GM21723 (cell line): ENCODE measurements at regions not wholly inside any gene's neighbourhood (a gene's known extent, or its start where the extent isn't known, plus 50 kb on each side); places are given as distances from the start of the nearest gene placed in this dataset.

Experiments
- ATAC-seq: cut with Tn5 transposase; IDR thresholded peaks from one replicate; pipeline ENCODE4 v1.9.1; 2021; ENCODE audit warnings: mild to moderate bottlenecking, moderate library complexity; ENCODE audit not compliant: unreplicated experiment

GRCh38 chr11:91776655-91777054 is 448.0 kb upstream of the FAT3 start:
- no peak for ATAC-seq

DNA sequence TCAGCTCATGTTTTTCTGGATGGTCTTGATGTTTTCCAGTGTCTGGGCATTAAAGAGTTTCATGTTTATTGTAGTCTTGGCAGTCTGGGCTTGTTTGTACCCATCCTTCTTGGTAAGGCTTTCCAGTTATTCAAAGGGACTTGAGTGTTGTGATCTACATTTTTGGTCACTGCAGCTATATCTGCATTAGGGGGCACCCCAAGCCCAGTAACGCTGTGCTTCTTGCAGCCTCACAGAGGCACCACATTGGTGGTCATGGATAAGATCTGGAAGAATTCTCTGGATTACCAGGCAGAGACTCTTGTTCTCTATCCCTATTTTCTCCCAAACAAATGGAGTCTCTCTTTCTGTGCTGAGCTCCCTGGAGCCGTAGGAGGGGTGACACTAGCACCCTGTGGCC is 451.5 kb upstream of the FAT3 start:
- ATAC-seq, result no peak

- ATAC-seq, result no peak
Observed at GRCh38 chr11:91771961-91772360, 452.7 kb upstream of the FAT3 start.

GRCh38 chr11:91768783-91769182 is 455.8 kb upstream of the FAT3 start:
- no peak for ATAC-seq

GRCh38 chr11:91763331-91763730 is 461.3 kb upstream of the FAT3 start:
- no peak for ATAC-seq

DNA sequence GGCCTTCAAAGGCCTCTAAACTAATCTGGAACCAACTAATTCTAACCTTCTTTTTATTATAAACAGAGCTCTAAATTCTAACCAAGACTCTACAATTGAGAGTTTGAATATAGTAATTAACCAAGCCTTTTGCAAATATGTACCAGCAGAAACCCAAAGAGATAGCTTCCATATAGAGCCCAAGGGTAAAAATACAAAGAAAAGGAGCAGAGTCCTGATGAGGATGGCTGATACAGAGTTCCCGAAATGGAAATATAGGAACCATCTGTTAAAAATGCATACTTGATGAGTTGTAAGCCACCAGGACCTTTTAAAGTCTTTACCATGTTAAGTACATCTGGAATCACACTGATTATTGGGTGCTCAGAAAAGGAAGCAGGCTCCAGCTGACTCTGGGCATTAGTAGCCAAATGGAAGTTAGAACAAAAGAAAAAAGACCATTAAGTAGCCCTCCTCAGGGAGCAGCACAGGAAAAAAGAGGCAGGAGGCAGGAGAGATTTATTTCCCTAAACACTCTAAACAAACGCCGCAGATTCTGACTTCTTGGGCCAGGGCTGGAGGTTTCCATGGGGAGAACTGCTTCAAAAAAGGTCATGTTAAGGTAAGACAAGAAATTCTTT is 463.1 kb upstream of the FAT3 start:
- no peak for ATAC-seq

- no peak for ATAC-seq
Observed at GRCh38 chr11:91756829-91757480, 467.7 kb upstream of the FAT3 start.

GRCh38 chr11:91755951-91756707 is 468.5 kb upstream of the FAT3 start:
- no peak for ATAC-seq

DNA sequence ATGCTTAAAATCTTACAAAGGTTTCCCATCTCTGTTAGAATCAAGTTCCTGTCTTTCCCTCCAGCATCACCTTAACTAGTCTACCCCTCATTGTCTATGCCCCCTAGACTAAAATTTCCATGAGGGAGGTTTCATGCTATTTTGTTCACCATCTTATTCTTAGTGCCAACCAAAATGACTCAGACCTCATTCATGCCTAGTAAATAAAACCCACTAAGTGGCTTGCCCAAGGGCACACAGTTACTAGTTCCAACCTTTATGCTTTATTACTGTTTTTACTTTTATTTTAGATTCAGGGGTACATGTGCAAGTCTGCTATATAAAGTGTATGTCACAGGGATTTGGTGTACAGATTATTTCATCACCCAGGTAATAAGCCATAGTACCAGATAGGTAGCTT is 469.1 kb upstream of the FAT3 start:
- no peak for ATAC-seq

GRCh38 chr11:91749251-91749650 is 475.4 kb upstream of the FAT3 start:
- ATAC-seq, result no peak

DNA sequence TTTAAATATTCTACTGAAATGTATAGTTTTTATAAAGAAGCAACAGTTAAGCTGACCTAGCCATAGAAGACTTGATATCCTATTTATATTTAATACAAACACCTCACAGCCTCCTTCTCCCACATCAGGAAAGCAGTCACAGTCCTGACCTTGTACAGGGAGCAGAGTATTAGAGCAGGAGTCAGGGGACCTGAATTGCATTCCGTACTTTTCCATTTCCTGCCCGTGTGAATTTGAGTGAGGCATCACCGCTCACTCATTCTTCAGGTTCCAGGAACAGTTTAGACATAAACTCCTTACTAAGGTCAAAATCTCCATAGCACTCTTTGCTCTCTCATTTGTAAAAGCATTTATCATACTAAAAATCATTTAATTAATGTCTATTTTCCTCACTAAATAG is 482.5 kb upstream of the FAT3 start:
- no peak for ATAC-seq

DNA sequence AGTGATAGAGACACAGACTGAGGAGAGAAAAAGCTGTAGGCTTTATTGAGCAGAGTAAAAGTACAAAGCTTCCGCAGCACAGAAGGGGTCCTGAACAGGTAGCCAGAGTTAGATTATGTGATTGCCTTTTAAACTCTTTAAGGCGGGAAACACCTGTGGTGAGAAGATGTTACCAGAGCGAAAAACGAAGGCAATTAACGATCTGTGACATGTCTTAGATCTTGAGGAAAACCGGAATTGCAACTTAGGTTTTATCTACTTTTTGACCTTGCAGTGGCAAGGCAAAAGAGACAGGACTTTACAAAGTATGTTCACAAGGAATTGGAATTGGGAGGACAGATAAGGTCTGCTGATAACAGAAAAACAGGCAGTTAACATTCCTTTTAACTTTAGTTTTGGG is 493.6 kb upstream of the FAT3 start:
- ATAC-seq, result no peak

DNA sequence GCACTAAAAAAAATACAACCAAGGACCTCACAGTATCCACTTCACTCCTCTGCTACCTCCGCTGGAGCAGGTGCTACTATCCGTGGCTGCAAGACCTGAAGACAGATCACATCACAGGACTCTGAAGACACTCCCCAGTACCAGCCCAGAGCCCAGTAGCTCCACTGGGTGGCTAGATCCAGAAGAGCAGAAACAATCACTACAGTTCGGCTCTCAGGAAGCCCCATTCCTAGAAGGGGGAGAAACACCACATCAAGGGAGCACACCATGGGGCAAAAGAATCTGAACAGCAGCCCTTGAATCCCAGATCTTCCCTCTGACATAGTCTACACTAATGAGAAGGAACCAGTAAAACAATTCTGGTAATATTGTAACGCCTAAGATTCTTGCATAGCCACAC is 494.0 kb upstream of the FAT3 start:
- no peak for ATAC-seq

- no peak for ATAC-seq
Observed at GRCh38 chr11:91730057-91730456, 494.6 kb upstream of the FAT3 start.

DNA sequence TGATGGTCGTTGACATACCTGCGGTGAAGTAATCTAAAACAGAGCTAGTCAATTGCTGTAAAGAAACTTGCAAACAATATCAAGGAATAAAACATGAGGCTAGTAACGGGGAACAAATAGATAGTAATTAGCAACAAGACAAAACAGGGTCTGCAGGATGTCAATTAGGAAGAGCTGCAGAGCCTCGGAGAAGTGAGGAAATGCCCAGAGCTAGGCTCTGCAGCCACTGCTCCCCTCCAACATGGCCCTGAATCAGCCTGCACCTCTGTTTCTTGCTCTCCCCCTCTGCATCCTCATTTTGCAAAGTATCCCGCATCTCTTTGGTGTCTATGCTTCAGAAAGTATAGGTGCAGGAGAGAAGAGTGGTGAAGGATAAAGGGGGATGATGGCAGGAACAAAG is 507.4 kb upstream of the FAT3 start:
- ATAC-seq, result no peak

- ATAC-seq, result no peak
Observed at GRCh38 chr11:91707652-91708482, 516.8 kb upstream of the FAT3 start.

DNA sequence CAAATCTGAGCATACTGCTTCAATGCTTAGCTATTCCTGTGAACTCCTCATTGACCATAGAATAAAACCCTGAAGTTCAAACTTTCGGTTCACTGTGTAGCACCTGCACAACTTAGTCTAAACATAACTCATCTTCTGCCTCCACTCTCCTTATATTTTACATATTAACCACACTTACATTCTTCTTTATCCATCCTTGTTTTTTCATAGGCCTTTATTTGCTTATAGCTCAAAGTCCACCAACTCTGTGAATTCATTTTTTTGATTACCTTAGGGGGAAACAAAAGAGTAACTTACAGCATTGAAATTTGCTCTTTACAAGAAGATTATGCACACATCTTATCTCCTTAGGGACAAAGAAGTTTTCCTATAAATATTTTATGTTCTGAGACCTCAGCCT is 521.6 kb upstream of the FAT3 start:
- ATAC-seq, result no peak

- ATAC-seq, result no peak
Observed at GRCh38 chr11:91700854-91701253, 523.8 kb upstream of the FAT3 start.

DNA sequence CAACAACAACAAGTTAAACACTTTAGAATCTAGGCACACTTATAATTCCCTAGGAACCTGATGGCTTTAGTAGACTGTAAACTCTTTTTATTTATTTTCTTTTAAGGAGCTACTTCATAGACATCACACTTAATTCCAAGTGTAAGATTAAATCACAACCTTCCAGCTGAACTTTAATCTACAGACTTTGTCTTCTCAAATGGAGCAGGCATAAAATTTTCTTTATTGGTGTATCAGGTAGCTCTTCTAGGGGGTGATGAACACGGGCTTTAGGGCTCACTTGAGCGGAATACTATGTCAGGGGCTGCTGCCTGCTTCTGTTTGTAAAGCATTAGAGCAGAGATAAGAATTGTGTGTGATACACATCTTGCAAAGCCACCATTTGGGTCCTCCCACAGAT is 525.8 kb upstream of the FAT3 start:
- ATAC-seq, result no peak

- ATAC-seq, result no peak
Observed at GRCh38 chr11:91694331-91694730, 530.3 kb upstream of the FAT3 start.

DNA sequence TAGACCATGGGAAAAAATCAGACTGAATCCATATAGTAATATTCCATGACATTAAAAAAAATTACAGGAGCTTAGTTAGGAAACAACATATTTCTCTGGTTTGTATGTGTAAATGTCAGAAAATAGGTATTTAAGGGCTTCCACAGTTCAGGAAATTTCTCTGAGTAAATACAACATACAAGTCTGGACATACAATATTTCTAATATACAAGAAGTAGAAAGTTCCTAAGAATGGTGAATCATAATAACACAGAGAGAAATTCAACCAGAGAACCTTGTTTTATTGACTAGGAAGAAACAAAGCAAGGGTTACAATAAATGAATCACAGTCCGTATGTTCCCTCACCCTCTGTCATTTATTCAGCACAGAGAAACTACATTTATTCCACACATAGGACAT is 532.7 kb upstream of the FAT3 start:
- ATAC-seq, result no peak
